A549 (cell line): ENCODE measurements at regions not wholly inside any gene's neighbourhood (a gene's known extent, or its start where the extent isn't known, plus 50 kb on each side); places are given as distances from the start of the nearest gene placed in this dataset.

ENCODE experiments used
- CBX2 ChIP-seq: fragments of 200-600 bp; sonication (generic); IDR thresholded peaks from 2 replicates; pipeline ENCODE4 v1.6.1; 2016; ENCODE audit warnings: low read depth, mild to moderate bottlenecking, borderline replicate concordance
- CHD2 ChIP-seq: fragments of 150-350 bp; IDR thresholded peaks from 2 replicates; pipeline ENCODE4 v1.6.1; 2014; ENCODE audit warnings: low read length; ENCODE audit not compliant: partially characterized antibody
- EP300 ChIP-seq, 2 experiments: fragments of >200 bp; sonication (Bioruptor Twin); formaldehyde crosslinking; IDR thresholded peaks; 2 replicates in 1 of 2; 3 replicates in 1 of 2; pipeline ENCODE4 v1.6.1; 2016 to 2017
- JUN ChIP-seq, 2 experiments: fragments of >200 bp; sonication (Bioruptor Twin); formaldehyde crosslinking; IDR thresholded peaks; 2 replicates in 1 of 2; 3 replicates in 1 of 2; pipeline ENCODE4 v1.6.1; 2016 to 2017
- MAFK ChIP-seq: fragments of 450-650 bp; IDR thresholded peaks from 2 replicates; pipeline ENCODE4 v1.6.1; 2014; ENCODE audit not compliant: partially characterized antibody
- POLR2A ChIP-seq: IDR thresholded peaks from 2 replicates; pipeline ENCODE4 v1.6.1; 2012; ENCODE audit warnings: mild to moderate bottlenecking, low read length
- RAD21 ChIP-seq, 2 experiments: fragments of >200 bp in 1 of 2; sonication (Bioruptor Twin) in 1 of 2; formaldehyde crosslinking in 1 of 2; IDR thresholded peaks in 1 of 2; conservative IDR thresholded peaks in 1 of 2; 2 replicates in 1 of 2; 3 replicates in 1 of 2; pipeline ENCODE4 v1.6.1; 2012 to 2018; ENCODE audit warnings: inconsistent platforms in 1 of 2
- RCOR1 ChIP-seq: fragments of 150-350 bp; IDR thresholded peaks from 2 replicates; pipeline ENCODE4 v1.6.1; 2014; ENCODE audit warnings: antibody characterized with exemption, low read length, low read depth
- SMC3 ChIP-seq: fragments of >200 bp; sonication (Bioruptor Twin); formaldehyde crosslinking; IDR thresholded peaks from 3 replicates; pipeline ENCODE4 v1.6.1; 2018; ENCODE audit warnings: inconsistent platforms
- ZFP36 ChIP-seq: fragments of 450-650 bp; IDR thresholded peaks from 2 replicates; pipeline ENCODE4 v1.6.1; 2014; ENCODE audit warnings: borderline replicate concordance; ENCODE audit not compliant: partially characterized antibody
- TF ChIP-seq, protein P1 (sequence below): fragments of >200 bp; sonication (Bioruptor Twin); formaldehyde crosslinking; IDR thresholded peaks from 3 replicates; pipeline ENCODE4 v1.6.1; 2016
- TF ChIP-seq, protein P2 (sequence below): fragments of >200 bp; sonication (Bioruptor Twin); formaldehyde crosslinking; IDR thresholded peaks from 3 replicates; pipeline ENCODE4 v1.5.1; 2016
- TF ChIP-seq, protein P3 (sequence below): fragments of 450-650 bp; IDR thresholded peaks from 2 replicates; pipeline ENCODE4 v1.6.1; 2014; ENCODE audit warnings: antibody characterized with exemption

DNA sequence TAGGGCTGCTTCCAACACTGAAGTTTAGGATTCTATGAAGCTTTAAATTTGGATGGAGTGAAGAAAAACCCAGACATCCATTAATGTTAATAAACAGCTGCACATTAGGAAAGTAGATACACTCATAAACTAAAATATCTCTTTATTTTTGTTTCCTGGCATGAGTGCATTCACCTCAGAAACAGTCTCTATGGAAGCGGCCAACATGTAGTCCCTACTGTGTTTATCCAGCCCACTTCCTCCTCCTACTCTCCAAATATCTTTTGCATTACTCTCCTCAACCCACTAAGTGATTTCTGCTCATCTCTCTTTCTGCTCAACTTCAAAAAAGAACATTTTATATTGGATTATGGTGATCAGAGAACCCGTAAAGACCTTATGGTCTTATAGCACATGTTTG lies 180.3 kb upstream of the MXRA5 start:
- TF ChIP-seq POLR2A (no peak), JUN (IDR thresholded peaks at IDR 0.05) (no peak), MAFK (no peak), SMC3 (no peak), EP300 (IDR thresholded peaks at IDR 0.05) (no peak), CHD2 (no peak), CBX2 (no peak), RAD21 (conservative IDR thresholded peaks at IDR 0.05 in 1 of 2, IDR thresholded peaks at IDR 0.05 in 1 of 2) (no peak), ZFP36 (no peak), RCOR1 (no peak)
- TF ChIP-seq, protein P1, sequence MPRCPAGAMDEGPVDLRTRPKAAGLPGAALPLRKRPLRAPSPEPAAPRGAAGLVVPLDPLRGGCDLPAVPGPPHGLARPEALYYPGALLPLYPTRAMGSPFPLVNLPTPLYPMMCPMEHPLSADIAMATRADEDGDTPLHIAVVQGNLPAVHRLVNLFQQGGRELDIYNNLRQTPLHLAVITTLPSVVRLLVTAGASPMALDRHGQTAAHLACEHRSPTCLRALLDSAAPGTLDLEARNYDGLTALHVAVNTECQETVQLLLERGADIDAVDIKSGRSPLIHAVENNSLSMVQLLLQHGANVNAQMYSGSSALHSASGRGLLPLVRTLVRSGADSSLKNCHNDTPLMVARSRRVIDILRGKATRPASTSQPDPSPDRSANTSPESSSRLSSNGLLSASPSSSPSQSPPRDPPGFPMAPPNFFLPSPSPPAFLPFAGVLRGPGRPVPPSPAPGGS = no peak
- TF ChIP-seq, protein P2, sequence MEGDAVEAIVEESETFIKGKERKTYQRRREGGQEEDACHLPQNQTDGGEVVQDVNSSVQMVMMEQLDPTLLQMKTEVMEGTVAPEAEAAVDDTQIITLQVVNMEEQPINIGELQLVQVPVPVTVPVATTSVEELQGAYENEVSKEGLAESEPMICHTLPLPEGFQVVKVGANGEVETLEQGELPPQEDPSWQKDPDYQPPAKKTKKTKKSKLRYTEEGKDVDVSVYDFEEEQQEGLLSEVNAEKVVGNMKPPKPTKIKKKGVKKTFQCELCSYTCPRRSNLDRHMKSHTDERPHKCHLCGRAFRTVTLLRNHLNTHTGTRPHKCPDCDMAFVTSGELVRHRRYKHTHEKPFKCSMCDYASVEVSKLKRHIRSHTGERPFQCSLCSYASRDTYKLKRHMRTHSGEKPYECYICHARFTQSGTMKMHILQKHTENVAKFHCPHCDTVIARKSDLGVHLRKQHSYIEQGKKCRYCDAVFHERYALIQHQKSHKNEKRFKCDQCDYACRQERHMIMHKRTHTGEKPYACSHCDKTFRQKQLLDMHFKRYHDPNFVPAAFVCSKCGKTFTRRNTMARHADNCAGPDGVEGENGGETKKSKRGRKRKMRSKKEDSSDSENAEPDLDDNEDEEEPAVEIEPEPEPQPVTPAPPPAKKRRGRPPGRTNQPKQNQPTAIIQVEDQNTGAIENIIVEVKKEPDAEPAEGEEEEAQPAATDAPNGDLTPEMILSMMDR = no peak
- TF ChIP-seq, protein P3, sequence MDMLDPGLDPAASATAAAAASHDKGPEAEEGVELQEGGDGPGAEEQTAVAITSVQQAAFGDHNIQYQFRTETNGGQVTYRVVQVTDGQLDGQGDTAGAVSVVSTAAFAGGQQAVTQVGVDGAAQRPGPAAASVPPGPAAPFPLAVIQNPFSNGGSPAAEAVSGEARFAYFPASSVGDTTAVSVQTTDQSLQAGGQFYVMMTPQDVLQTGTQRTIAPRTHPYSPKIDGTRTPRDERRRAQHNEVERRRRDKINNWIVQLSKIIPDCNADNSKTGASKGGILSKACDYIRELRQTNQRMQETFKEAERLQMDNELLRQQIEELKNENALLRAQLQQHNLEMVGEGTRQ = no peak
